HG02759 (cell line): ENCODE measurements at regions not wholly inside any gene's neighbourhood (a gene's known extent, or its start where the extent isn't known, plus 50 kb on each side); places are given as distances from the start of the nearest gene placed in this dataset.

ENCODE experiments used
- ATAC-seq: cut with Tn5 transposase; IDR thresholded peaks from one replicate; pipeline ENCODE4 v1.9.1; 2021; ENCODE audit warnings: mild to moderate bottlenecking, moderate library complexity; ENCODE audit not compliant: unreplicated experiment

DNA sequence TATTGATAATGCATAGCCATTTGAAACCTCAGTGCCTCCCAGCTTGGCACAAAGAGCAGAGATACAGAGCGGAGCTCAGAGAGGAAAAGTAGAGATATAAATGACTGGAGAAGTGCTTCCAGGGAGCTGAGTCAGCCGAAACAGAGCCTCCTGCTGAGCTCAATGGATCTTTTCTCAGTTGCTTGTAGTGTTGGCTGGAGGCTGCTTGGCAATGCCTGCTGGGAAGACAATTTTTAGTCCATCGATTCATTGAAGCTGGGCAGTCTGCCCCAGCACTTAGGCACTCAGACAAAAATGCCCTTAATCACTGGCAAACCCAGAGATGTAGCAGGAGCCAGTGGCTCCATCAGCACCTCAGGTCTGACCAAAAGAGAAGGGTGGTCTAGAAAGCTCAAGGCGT is 81.3 kb upstream of the SETBP1 start:
- ATAC-seq = no peak

DNA sequence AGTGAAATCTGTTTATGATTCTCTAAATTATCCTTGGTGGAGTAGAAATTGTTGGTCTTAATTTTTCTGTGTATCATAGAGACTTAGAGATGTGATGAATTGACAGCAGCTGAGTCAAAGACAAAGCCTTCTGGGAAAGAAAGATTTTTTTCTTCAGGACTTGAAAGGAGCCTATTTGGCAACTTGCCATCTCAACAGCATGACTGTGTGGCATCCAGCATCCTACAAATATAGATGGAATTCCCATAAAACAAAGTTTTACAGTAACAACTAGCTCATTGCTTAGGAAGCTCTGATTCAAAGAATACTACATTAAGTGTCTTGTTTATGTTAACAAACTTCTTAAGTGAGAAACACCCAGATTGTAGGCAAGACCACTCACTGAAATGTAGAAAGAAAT is 79.2 kb upstream of the SETBP1 start:
- no peak for ATAC-seq

DNA sequence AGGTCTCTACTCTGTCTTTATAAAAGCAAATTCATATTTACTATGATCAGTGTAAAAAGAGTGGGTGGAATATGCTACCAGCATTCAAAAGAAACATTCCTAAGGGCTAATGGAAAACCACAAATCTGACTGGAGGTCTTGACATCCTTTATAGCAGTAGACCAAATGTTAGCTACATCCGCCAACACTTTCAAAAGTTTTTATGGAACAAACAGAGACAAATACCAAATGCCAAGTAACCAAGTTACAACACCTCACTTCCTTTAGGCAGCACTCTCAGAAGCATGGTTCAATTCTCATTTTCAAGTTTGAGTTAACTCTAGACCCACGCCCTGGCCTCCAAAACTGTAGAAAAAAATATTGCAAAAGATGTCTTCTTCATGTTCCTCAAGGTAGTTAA is 78.3 kb upstream of the SETBP1 start:
- no peak for ATAC-seq

DNA sequence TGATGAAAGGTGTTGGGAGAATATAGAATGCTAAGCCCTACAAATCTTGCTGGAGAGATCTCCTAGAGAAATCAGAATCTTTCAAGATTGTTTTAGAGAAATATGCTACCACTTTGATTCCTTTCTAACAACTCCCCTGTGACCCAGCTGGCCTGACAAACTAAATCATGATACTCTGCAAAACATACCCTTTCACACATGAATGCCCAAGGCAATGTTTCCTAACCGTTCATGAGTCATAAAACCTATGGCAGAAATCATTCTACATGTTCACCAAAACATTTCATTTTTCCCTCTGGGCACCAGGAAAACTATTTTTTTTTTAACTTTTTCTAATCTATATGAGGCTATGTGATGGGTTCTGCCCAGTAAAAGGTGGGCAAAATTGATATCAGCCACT is 77.8 kb upstream of the SETBP1 start:
- no peak for ATAC-seq

DNA sequence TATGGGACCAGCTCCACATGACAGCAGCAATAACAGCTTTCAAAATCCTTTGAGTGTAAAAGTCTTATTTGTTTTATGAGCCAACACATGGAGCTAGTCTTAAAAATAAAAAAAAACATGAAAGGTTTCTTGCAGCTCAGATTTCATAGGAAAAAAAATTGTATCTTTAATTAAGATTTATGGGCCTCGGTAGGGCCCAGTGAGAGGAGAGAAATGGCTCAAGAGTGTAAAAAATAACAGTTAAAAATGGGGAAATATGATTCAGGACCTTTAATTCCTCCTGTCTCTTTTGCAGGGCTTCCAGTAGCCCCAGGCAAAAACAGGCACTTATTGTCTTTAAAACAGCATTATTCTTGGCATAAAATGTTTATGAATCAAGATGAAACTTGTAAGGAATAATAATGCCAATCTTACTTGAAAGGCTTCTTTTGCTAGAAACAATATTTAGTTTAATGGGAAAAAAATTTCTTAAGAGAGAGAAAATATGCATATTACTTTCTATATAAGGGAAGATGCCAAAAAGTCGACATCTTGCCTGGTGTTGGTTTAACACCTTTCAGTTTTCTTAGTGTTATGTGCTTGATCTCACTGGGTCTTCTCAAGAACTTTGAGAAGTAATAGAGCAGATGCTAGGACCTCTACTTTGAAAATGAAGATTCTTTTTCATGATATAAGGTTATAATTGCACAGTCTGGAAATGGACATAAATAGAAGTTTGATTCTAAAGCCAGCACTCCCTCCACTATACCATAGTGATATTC is 71.3 kb upstream of the SETBP1 start:
- no peak for ATAC-seq

DNA sequence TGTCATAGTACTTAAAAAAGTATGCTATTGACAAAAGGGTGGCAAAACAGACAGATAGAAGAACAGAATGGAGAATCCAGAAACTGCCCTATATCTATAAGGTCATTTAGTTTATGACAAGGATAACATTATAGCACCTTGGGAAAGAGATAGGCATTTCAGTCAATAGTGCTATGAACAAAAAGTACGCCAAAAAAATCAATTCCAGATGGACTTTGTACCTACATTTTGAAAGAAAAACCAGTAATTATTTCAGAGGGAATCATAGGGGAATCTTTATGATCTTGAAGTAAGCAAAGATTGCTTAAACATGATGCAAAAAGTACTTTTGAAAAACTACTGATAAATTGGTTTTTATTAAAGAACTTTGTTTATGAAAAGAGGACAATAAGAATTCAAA is 59.9 kb upstream of the SETBP1 start:
- ATAC-seq = no peak

DNA sequence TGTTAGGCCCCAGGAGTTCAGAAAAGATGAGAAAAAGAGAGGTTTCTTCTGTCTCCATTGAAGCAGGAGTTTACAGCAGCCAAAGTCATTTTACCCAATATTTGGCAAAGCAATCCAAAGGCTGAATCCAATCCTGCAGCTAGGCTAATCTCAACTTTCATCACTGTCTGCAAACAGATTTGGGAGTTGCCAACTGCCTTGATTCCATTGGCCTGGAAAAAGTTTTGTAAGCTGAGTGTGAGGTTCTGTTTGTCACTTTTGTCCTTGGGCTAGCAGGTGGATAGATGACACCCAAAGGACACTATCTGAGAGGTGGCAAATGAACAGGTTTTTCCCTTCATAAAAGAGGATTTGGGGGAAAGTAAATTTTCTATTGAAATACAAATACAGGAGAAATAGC is 56.6 kb upstream of the SETBP1 start:
- no peak for ATAC-seq

DNA sequence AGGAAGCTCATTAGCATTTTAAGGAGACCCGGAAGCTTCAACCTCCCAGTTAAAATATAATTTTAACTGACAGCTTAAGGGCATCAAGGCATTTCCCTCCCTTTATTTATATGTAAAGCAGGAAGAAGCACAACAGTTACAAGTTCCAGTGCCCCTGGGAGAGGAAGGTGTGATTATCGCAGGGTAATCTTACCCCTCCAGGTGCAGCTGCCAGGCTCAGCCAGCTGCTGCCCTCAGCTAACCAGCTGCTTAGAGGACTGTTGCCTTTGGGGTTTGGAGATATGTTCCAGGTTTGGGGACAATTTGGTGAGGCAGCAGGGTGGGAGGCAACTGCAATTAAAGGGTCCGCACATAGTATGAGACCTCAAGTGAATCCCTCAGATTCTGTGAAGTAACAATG is 55.3 kb upstream of the SETBP1 start:
- ATAC-seq = no peak

DNA sequence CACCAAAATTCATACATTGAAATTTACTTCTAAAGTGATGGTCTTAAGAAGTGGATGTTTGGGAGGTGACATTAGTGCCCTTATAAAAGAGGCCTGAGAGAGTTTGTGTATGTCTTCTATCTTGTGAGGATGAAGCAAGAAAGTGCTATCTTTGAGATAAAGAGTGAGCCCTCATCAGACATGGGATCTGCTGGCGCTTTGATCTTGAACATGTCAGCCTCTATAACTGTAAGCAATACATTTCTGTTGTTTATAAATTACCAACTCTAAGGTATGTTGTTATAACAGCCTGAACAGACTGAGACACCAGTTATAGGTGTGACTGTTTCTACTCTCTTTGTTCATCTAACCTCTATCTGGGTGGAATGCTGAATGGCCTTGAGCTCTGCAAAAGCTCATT is 54.5 kb upstream of the SETBP1 start:
- no peak for ATAC-seq

DNA sequence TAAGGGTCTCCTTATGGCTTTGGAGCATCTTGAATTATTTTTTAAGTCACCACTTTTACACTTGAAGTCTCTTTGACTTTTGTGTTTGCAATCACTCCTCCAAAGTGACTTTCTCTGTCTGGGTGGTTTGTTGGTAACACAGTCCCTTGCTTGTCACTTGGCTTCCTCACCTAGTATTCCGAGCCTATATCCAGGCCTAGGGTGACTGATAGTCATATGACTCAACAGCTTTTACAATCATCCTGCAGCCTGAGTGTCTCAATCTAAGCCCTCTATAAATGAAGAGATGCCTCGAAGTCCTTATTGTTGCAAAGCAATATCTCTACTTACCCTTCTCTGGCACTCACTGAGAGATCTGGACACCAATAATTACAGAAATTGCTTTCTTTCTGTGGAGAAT is 53.9 kb upstream of the SETBP1 start:
- ATAC-seq = no peak

DNA sequence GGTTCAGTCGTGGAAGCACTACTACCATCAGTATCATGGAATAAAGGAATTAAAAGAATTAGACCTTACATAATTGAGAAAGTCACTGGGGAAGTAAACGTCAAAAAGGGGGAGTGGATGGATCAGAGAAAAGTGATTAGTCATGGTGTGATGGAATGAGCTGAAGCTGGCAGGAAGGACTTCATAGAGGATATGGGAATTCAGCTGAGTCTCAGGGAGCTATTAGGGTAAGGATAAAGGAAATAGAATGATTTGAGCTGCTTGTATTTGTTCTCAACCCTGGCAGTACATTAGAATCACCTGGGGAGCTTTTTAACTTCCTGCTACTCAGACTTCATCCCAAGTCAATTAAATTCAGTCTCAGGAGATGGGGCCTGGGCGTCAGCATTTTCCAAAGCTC is 53.4 kb upstream of the SETBP1 start:
- ATAC-seq = no peak

DNA sequence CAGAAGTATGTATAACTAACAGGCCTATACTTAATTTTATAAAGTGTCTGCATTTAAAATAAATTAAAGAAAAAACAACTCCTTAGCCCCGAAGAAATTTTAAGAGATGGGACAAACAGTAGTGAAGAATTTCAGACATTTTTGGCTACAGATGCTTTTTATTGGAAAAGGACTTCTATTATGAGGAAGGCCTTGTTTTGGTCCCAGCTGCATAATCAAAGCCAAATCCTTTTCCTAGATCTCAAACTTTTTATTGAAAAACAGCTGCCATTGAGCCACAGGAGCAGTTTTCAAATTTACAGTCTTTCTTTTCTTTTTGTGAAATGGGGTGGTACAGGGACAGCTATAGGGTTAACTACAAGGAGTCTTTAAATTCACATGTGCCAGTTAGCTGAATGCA is 51.3 kb upstream of the SETBP1 start:
- ATAC-seq = no peak

DNA sequence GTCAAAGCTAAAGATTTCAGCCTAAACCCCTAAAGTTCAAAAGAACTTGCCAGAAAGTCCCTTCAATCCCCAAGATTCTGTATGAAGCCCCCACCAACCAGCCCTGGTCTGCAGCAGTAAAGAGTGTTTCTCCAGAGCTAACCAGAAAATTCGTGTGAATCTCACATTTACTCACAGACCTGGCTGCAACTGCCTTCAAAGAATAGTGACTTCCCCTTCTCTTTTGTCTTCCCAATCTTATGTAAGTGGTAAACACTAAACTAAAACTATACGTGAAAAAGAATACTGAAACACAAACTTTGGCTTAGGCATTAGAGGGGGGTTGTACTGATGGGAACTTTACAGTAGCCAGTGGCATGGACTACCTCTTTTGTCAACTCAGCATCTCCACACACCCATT is 50.6 kb upstream of the SETBP1 start:
- ATAC-seq = no peak
